Colonic mucosa (tissue), 4 donors: ENCODE measurements at regions not wholly inside any gene's neighbourhood (a gene's known extent, or its start where the extent isn't known, plus 50 kb on each side); places are given as distances from the start of the nearest gene placed in this dataset.
A peak's percentile ranks its signal among the peaks of the same experiment; 100 is the strongest.

Experiments used
- DNase-seq: peaks from one replicate; pipeline ENCODE4 v3.0.0-alpha.2; 2020
- H3K27ac ChIP-seq: fragments of 200-600 bp; one replicate; pipeline ENCODE4 v1.8.0; 2021
- H3K27me3 ChIP-seq: fragments of 200-600 bp; one replicate; pipeline ENCODE4 v1.8.0; 2021
- H3K36me3 ChIP-seq: fragments of 200-600 bp; one replicate; pipeline ENCODE4 v1.8.0; 2021
- H3K4me1 ChIP-seq: fragments of 200-600 bp; one replicate; pipeline ENCODE4 v1.8.0; 2021; ENCODE audit warnings: mild to moderate bottlenecking
- H3K4me3 ChIP-seq: fragments of 200-600 bp; one replicate; pipeline ENCODE4 v1.8.0; 2021
- H3K9ac ChIP-seq, 2 donors: one replicate each; pipeline ENCODE4 v1.7.0; 2013; ENCODE audit warnings: control low read depth in 2 of 2, low read depth in 2 of 2, low read length in 2 of 2
- H3K9me3 ChIP-seq: fragments of 200-600 bp; one replicate; pipeline ENCODE4 v1.8.0; 2021
- CTCF ChIP-seq: fragments of 200-600 bp; IDR thresholded peaks from one replicate; pipeline ENCODE4 v1.8.0; 2022; ENCODE audit warnings: antibody characterized with exemption, mild to moderate bottlenecking
- intact Hi-C: fragments of 100-400 bp; cut with DNase I; formaldehyde crosslinking; loops from one replicate; pipeline ENCODE4 v1.14.1; 2022
- donor health status: healthy.
- donor health status: DM: no; HTN: no; CAD: no.
- donor health status: DM: no; HTN: no; CAD: no.

GRCh38 chr2:187143537-187143936 is 294.6 kb upstream of the ZSWIM2 start:
- intact Hi-C loops: no loop called here
- no peak for TF ChIP-seq CTCF
- H3K27ac ChIP-seq: no peak overlapping the region
- no peak for DNase-seq
- H3K27me3 ChIP-seq: no peaks in the 10 kb centered on the region
- no peaks in the 10 kb centered on the region for H3K36me3 ChIP-seq
- no peaks in the 10 kb centered on the region for H3K9me3 ChIP-seq
- no peaks in the 10 kb centered on the region for H3K4me1 ChIP-seq
- no peak overlapping the region for H3K4me3 ChIP-seq
- no peak overlapping the region for H3K9ac ChIP-seq

- intact Hi-C loops: no loop called here
- no peak overlapping the region for H3K9ac ChIP-seq
- no peaks in the 10 kb centered on the region for H3K4me1 ChIP-seq
- no peak overlapping the region for H3K27ac ChIP-seq
- no peaks in the 10 kb centered on the region for H3K36me3 ChIP-seq
- no peaks in the 10 kb centered on the region for H3K9me3 ChIP-seq
- no peak overlapping the region for H3K4me3 ChIP-seq
- H3K27me3 ChIP-seq: no peaks in the 10 kb centered on the region
- DNase-seq: no peak
- no peak for TF ChIP-seq CTCF
These were observed 290.5 kb upstream of the ZSWIM2 start for GRCh38 chr2:187139469-187139868.

GRCh38 chr2:187138265-187138664 is 289.3 kb upstream of the ZSWIM2 start:
- peak; percentile 19 for DNase-seq

GRCh38 chr2:187136646-187137045 is 287.7 kb upstream of the ZSWIM2 start:
- Histone ChIP-seq H3K4me3 (no peak overlapping the region), H3K4me1 (no peaks in the 10 kb centered on the region), H3K27ac (no peak overlapping the region), H3K36me3 (no peaks in the 10 kb centered on the region), H3K27me3 (no peaks in the 10 kb centered on the region), H3K9ac (no peak overlapping the region), H3K9me3 (no peaks in the 10 kb centered on the region)
- no peak for TF ChIP-seq CTCF
- intact Hi-C loops: no loop called here
- no peak for DNase-seq

More at GRCh38 chr2:187138265-187138664, 289.3 kb upstream of the ZSWIM2 start:
- Histone ChIP-seq H3K36me3 (no peaks in the 10 kb centered on the region), H3K4me1 (no peaks in the 10 kb centered on the region), H3K9me3 (no peaks in the 10 kb centered on the region), H3K9ac (no peak overlapping the region), H3K27ac (no peak overlapping the region), H3K4me3 (no peak overlapping the region), H3K27me3 (no peaks in the 10 kb centered on the region)
- intact Hi-C loops: no loop called here
- no peak for TF ChIP-seq CTCF

- no peak for DNase-seq
- no peaks in the 10 kb centered on the region for H3K36me3 ChIP-seq
- H3K27me3 ChIP-seq: no peaks in the 10 kb centered on the region
- no peak overlapping the region for H3K9ac ChIP-seq
- H3K4me1 ChIP-seq: no peaks in the 10 kb centered on the region
- no peak overlapping the region for H3K27ac ChIP-seq
- no peaks in the 10 kb centered on the region for H3K9me3 ChIP-seq
- intact Hi-C loops: loop anchor here (5.0 kb wide), 1 partner anchor 318 kb away; no protein-coding TSS in a partner anchor
- no peak overlapping the region for H3K4me3 ChIP-seq
- TF ChIP-seq CTCF: no peak
These were observed 285.3 kb upstream of the ZSWIM2 start for GRCh38 chr2:187134306-187134705.

- no peaks in the 10 kb centered on the region for H3K27me3 ChIP-seq
- H3K4me1 ChIP-seq: no peaks in the 10 kb centered on the region
- H3K4me3 ChIP-seq: no peak overlapping the region
- intact Hi-C loops: loop anchor here (5.0 kb wide), 1 partner anchor 322 kb away; no protein-coding TSS in a partner anchor
- DNase-seq: no peak
- H3K36me3 ChIP-seq: no peaks in the 10 kb centered on the region
- no peaks in the 10 kb centered on the region for H3K9me3 ChIP-seq
- H3K9ac ChIP-seq: no peak overlapping the region
- H3K27ac ChIP-seq: no peak overlapping the region
- no peak for TF ChIP-seq CTCF
These were observed 280.9 kb upstream of the ZSWIM2 start for GRCh38 chr2:187129868-187130267.
